ENCODE measurements at regions not wholly inside any gene's neighbourhood (a gene's known extent, or its start where the extent isn't known, plus 50 kb on each side); places are given as distances from the start of the nearest gene placed in this dataset.

GRCh38 chr14:22255017-22255950 lies 333.7 kb downstream of the DAD1 start:
- dilution Hi-C loops (cut with HindIII; ENCODE audit: low sequenced_read_pairs, unreplicated experiment), result no loop called here

More at GRCh38 chr14:22255017-22255950, 333.7 kb downstream of the DAD1 start:
- H3K23ac ChIP-seq (ENCODE audit: low read depth, low read length), result no peak overlapping the region
- no peak overlapping the region for H2BK20ac ChIP-seq (ENCODE audit: low read depth, low read length)
- ATAC-seq (ENCODE audit: low read depth), result no peak
- H2BK120ac ChIP-seq (ENCODE audit: low read depth, low read length), result no peak overlapping the region
- in situ Hi-C loops (cut with MboI; ENCODE audit: low sequenced_read_pairs) (no loop called here), intact Hi-C loops (cut with micrococcal nuclease) (no loop called here)
- H3K4me2 ChIP-seq (ENCODE audit: low read depth, low read length), result no peak overlapping the region
- TF ChIP-seq FOS (IDR thresholded peaks at IDR 0.05; ENCODE audit: low read depth, low read length) (no peak), RAD21 (IDR thresholded peaks at IDR 0.05; ENCODE audit: low read length) (no peak), CHD1 (IDR thresholded peaks at IDR 0.05; ENCODE audit: low read depth, low read length) (no peak), RCOR1 (IDR thresholded peaks at IDR 0.05; ENCODE audit: insufficient replicate concordance, low read length) (no peak), MXI1 (IDR thresholded peaks at IDR 0.05; ENCODE audit: borderline replicate concordance, low read depth, low read length) (no peak), RFX5 (IDR thresholded peaks at IDR 0.05; ENCODE audit: low read depth, low read length) (no peak), CEBPB (IDR thresholded peaks at IDR 0.05; ENCODE audit: low read depth, low read length) (no peak), BHLHE40 (IDR thresholded peaks at IDR 0.05; ENCODE audit: low read depth, low read length) (no peak), MAFK (IDR thresholded peaks at IDR 0.05; ENCODE audit: low read depth, low read length) (no peak), POLR2A (IDR thresholded peaks at IDR 0.05; ENCODE audit: low read depth, low read length) (no peak), SMC3 (IDR thresholded peaks at IDR 0.05; ENCODE audit: low read depth, low read length) (no peak), NFE2L2 (IDR thresholded peaks at IDR 0.05; ENCODE audit: low read depth, low read length) (no peak), CTCF (conservative IDR thresholded peaks at IDR 0.05; ENCODE audit: low read depth, low read length) (no peak), MAZ (IDR thresholded peaks at IDR 0.05; ENCODE audit: borderline replicate concordance, low read depth, low read length) (no peak)
- no peak overlapping the region for H2AFZ ChIP-seq (replicated peaks; ENCODE audit: low read length, poor library complexity)
- H3K27me3 ChIP-seq (ENCODE audit: control insufficient read depth, insufficient read depth, low read length), result no peaks in the 10 kb centered on the region
- whole genome bisulfite sequencing, 2 experiments (ENCODE audit: extremely low coverage in 2 of 2, insufficient read length in 1 of 2), result no CpG with 5 or more reads among the region's 5 CpGs
- H3K9me3 ChIP-seq (ENCODE audit: control insufficient read depth, insufficient read depth, low read length), result no peaks in the 10 kb centered on the region
- no peaks in the 10 kb centered on the region for H4K20me1 ChIP-seq (ENCODE audit: insufficient read depth, low read length)
- H3K4ac ChIP-seq (ENCODE audit: low read depth, low read length), result no peak overlapping the region
- no peak overlapping the region for H4K91ac ChIP-seq (ENCODE audit: insufficient read depth, low read depth, low read length)
- no peak overlapping the region for H2BK5ac ChIP-seq (ENCODE audit: low read depth, low read length, poor library complexity, severe bottlenecking)
- no peak overlapping the region for H2BK15ac ChIP-seq (ENCODE audit: low read depth, low read length)
- no peak overlapping the region for H3K14ac ChIP-seq (replicated peaks; ENCODE audit: low read depth, low read length)
- ChIA-PET CTCF (interaction anchor here (0.7 to 1.5 kb wide), 2 partner anchors 9 to 281 kb away, joined by 4 to 5 read pairs; no protein-coding TSS in a partner anchor), POLR2A (ENCODE audit: unreplicated experiment) (no interaction called here)
- H3K9me1 ChIP-seq (ENCODE audit: insufficient read depth, low read length), result no peaks in the 10 kb centered on the region
- no peak overlapping the region for H3K18ac ChIP-seq (ENCODE audit: low read depth, low read length)
- no peak overlapping the region for H4K5ac ChIP-seq (ENCODE audit: low read depth, low read length)
- H4K8ac ChIP-seq (ENCODE audit: low read depth in 2 of 2, low read length in 2 of 2), result no peak overlapping the region
- no peak overlapping the region for H3K56ac ChIP-seq (ENCODE audit: extremely low read depth, insufficient read depth, low read length)
- H3K4me1 ChIP-seq (ENCODE audit: control insufficient read depth, insufficient read depth, low read length), result peaks cover 5% of the 10 kb centered on the region; the same call in 1 of the 2 replicates
- H3K79me1 ChIP-seq (ENCODE audit: low read depth in 1 of 2, low read length in 2 of 2), result no peaks in the 10 kb centered on the region
- H2AK9ac ChIP-seq (replicated peaks; ENCODE audit: low read depth, low read length, poor library complexity), result no peak overlapping the region
- DNase-seq, result no peak
- H2AK5ac ChIP-seq (ENCODE audit: low read depth, low read length), result no peak overlapping the region
- H3K27ac ChIP-seq (ENCODE audit: insufficient read depth, low read length), result no peak overlapping the region
- H3K4me3 ChIP-seq (ENCODE audit: insufficient read depth, low read depth, low read length), result no peak overlapping the region
- no peak overlapping the region for H3K9ac ChIP-seq (ENCODE audit: low read depth, low read length)
- no peaks in the 10 kb centered on the region for H3K36me3 ChIP-seq (ENCODE audit: control insufficient read depth, insufficient read depth, low read length)
- no TSS peak for BruUV-seq (replicated peaks)

Measured in IMR-90 (cell line).